ENCODE measurements at regions not wholly inside any gene's neighbourhood (a gene's known extent, or its start where the extent isn't known, plus 50 kb on each side); places are given as distances from the start of the nearest gene placed in this dataset.

- Histone ChIP-seq H3K36me3 (replicated peaks; ENCODE audit: control insufficient read depth, insufficient read depth, low read length) (no peaks in the 10 kb centered on the region), H3K4me3 (ENCODE audit: insufficient read depth, low read depth, low read length) (no peak overlapping the region), H3K27me3 (ENCODE audit: control insufficient read depth, insufficient read depth, low read length) (no peaks in the 10 kb centered on the region)
- no peak for DNase-seq
These were observed 251.2 kb upstream of the RORB start for GRCh38 chr9:74245866-74246497.

GRCh38 chr9:74255489-74255984, 241.6 kb upstream of the RORB start:
- Histone ChIP-seq H3K27me3 (ENCODE audit: control insufficient read depth, insufficient read depth, low read length) (no peaks in the 10 kb centered on the region; the same call in 1 of the 2 replicates), H3K36me3 (replicated peaks; ENCODE audit: control insufficient read depth, insufficient read depth, low read length) (no peaks in the 10 kb centered on the region), H3K4me3 (ENCODE audit: insufficient read depth, low read depth, low read length) (no peak overlapping the region)
- no peak for DNase-seq

- no peak for DNase-seq
- Histone ChIP-seq H3K36me3 (replicated peaks; ENCODE audit: control insufficient read depth, insufficient read depth, low read length) (no peaks in the 10 kb centered on the region), H3K27me3 (ENCODE audit: control insufficient read depth, insufficient read depth, low read length) (no peaks in the 10 kb centered on the region), H3K4me3 (ENCODE audit: insufficient read depth, low read depth, low read length) (no peak overlapping the region)
These were observed 221.1 kb upstream of the RORB start for GRCh38 chr9:74275872-74276508.

GRCh38 chr9:74277532-74277931, 219.6 kb upstream of the RORB start:
- Histone ChIP-seq H3K36me3 (replicated peaks; ENCODE audit: control insufficient read depth, insufficient read depth, low read length) (no peaks in the 10 kb centered on the region), H3K27me3 (ENCODE audit: control insufficient read depth, insufficient read depth, low read length) (no peaks in the 10 kb centered on the region), H3K4me3 (ENCODE audit: insufficient read depth, low read depth, low read length) (no peak overlapping the region)
- no peak for DNase-seq

- DNase-seq: peak; percentile 47
- H3K36me3 ChIP-seq (replicated peaks; ENCODE audit: control insufficient read depth, insufficient read depth, low read length): no peaks in the 10 kb centered on the region
- H3K27me3 ChIP-seq (ENCODE audit: control insufficient read depth, insufficient read depth, low read length): no peaks in the 10 kb centered on the region
- H3K4me3 ChIP-seq (ENCODE audit: insufficient read depth, low read depth, low read length): no peak overlapping the region
These were observed 215.5 kb upstream of the RORB start for GRCh38 chr9:74281674-74282073.

GRCh38 chr9:74282526-74283253, 214.4 kb upstream of the RORB start:
- Histone ChIP-seq H3K36me3 (replicated peaks; ENCODE audit: control insufficient read depth, insufficient read depth, low read length) (no peaks in the 10 kb centered on the region), H3K4me3 (ENCODE audit: insufficient read depth, low read depth, low read length) (no peak overlapping the region), H3K27me3 (ENCODE audit: control insufficient read depth, insufficient read depth, low read length) (no peaks in the 10 kb centered on the region)
- DNase-seq: no peak

- Histone ChIP-seq H3K36me3 (replicated peaks; ENCODE audit: control insufficient read depth, insufficient read depth, low read length) (no peaks in the 10 kb centered on the region), H3K27me3 (ENCODE audit: control insufficient read depth, insufficient read depth, low read length) (no peaks in the 10 kb centered on the region), H3K4me3 (ENCODE audit: insufficient read depth, low read depth, low read length) (no peak overlapping the region)
- DNase-seq: no peak
These were observed 212.3 kb upstream of the RORB start for GRCh38 chr9:74284581-74285450.

- DNase-seq: peak; percentile 27
- H3K36me3 ChIP-seq (replicated peaks; ENCODE audit: control insufficient read depth, insufficient read depth, low read length): no peaks in the 10 kb centered on the region
- H3K27me3 ChIP-seq (ENCODE audit: control insufficient read depth, insufficient read depth, low read length): no peaks in the 10 kb centered on the region
- H3K4me3 ChIP-seq (ENCODE audit: insufficient read depth, low read depth, low read length): no peak overlapping the region
These were observed 203.7 kb upstream of the RORB start for GRCh38 chr9:74293479-74293878.

- no peak for DNase-seq
- H3K36me3 ChIP-seq (replicated peaks; ENCODE audit: control insufficient read depth, insufficient read depth, low read length): no peaks in the 10 kb centered on the region
- H3K27me3 ChIP-seq (ENCODE audit: control insufficient read depth, insufficient read depth, low read length): no peaks in the 10 kb centered on the region
- H3K4me3 ChIP-seq (ENCODE audit: insufficient read depth, low read depth, low read length): no peak overlapping the region
These were observed 193.2 kb upstream of the RORB start for GRCh38 chr9:74303945-74304344.

- no peaks in the 10 kb centered on the region for H3K27me3 ChIP-seq (ENCODE audit: control insufficient read depth, insufficient read depth, low read length)
- H3K4me3 ChIP-seq (ENCODE audit: insufficient read depth, low read depth, low read length): no peak overlapping the region
- no peak for DNase-seq
- no peaks in the 10 kb centered on the region for H3K36me3 ChIP-seq (replicated peaks; ENCODE audit: control insufficient read depth, insufficient read depth, low read length)
These were observed 192.5 kb upstream of the RORB start for GRCh38 chr9:74304598-74304997.

- Histone ChIP-seq H3K36me3 (replicated peaks; ENCODE audit: control insufficient read depth, insufficient read depth, low read length) (no peaks in the 10 kb centered on the region), H3K27me3 (ENCODE audit: control insufficient read depth, insufficient read depth, low read length) (no peaks in the 10 kb centered on the region), H3K4me3 (ENCODE audit: insufficient read depth, low read depth, low read length) (no peak overlapping the region)
- no peak for DNase-seq
These were observed 187.5 kb upstream of the RORB start for GRCh38 chr9:74309654-74310053.

- H3K27me3 ChIP-seq (ENCODE audit: control insufficient read depth, insufficient read depth, low read length): no peaks in the 10 kb centered on the region
- no peak for DNase-seq
- no peaks in the 10 kb centered on the region for H3K36me3 ChIP-seq (replicated peaks; ENCODE audit: control insufficient read depth, insufficient read depth, low read length)
- no peak overlapping the region for H3K4me3 ChIP-seq (ENCODE audit: insufficient read depth, low read depth, low read length)
These were observed 179.9 kb upstream of the RORB start for GRCh38 chr9:74317235-74317634.

- Histone ChIP-seq H3K27me3 (ENCODE audit: control insufficient read depth, insufficient read depth, low read length) (no peaks in the 10 kb centered on the region), H3K36me3 (replicated peaks; ENCODE audit: control insufficient read depth, insufficient read depth, low read length) (no peaks in the 10 kb centered on the region), H3K4me3 (ENCODE audit: insufficient read depth, low read depth, low read length) (no peak overlapping the region)
- no peak for DNase-seq
These were observed 175.7 kb upstream of the RORB start for GRCh38 chr9:74321396-74321795.

- no peak for DNase-seq
- no peaks in the 10 kb centered on the region for H3K27me3 ChIP-seq (ENCODE audit: control insufficient read depth, insufficient read depth, low read length)
- H3K4me3 ChIP-seq (ENCODE audit: insufficient read depth, low read depth, low read length): no peak overlapping the region
- no peaks in the 10 kb centered on the region for H3K36me3 ChIP-seq (replicated peaks; ENCODE audit: control insufficient read depth, insufficient read depth, low read length)
These were observed 174.3 kb upstream of the RORB start for GRCh38 chr9:74322661-74323314.

Measured in H7 (cell line).